Pancreas (tissue), 10 donors: ENCODE measurements at regions not wholly inside any gene's neighbourhood (a gene's known extent, or its start where the extent isn't known, plus 50 kb on each side); places are given as distances from the start of the nearest gene placed in this dataset.
"Not testable (repeated sequence)": the region's sequence is repeated elsewhere in the genome, so short reads cannot be mapped to it uniquely, and the experiment has no call there.

Source experiments
- ATAC-seq, 4 donors: fragments of 200-7000 bp; cut with Tn5 transposase; one replicate each; pipeline versions ENCODE4 v1.8.0 to v1.9.1; 2020; ENCODE audit warnings: mild to moderate bottlenecking in 4 of 4, moderate library complexity in 4 of 4
- DNase-seq, 6 donors: peaks; one replicate each; pipeline ENCODE4 v3.0.0-alpha.2; 2020
- FAIRE-seq: peaks from 2 replicates; lab custom pipeline; 2012; peaks lifted over from hg19 to GRCh38; lab: Jason Lieb, UNC
- H3K27ac ChIP-seq, 4 donors: fragments of 200-600 bp; sonication (generic); 1 replicate in 3 of 4; 2 replicates in 1 of 4; pipeline versions ENCODE4 v1.5.0 to v1.8.0; 2020
- H3K27me3 ChIP-seq, 4 donors: fragments of 200-600 bp; one replicate each; pipeline ENCODE4 v1.8.0; 2021
- H3K36me3 ChIP-seq, 3 donors: fragments of 200-600 bp; sonication (generic) in 1 of 3; one replicate each; pipeline versions ENCODE4 v1.5.0 to v1.8.0; 2020 to 2021
- H3K4me1 ChIP-seq, 3 donors: fragments of 200-600 bp; one replicate each; pipeline ENCODE4 v1.8.0; 2021
- H3K4me3 ChIP-seq, 4 donors: fragments of 200-600 bp; sonication (generic) in 2 of 4; one replicate each; pipeline versions ENCODE4 v1.5.0 to v1.8.0; 2020 to 2021
- H3K9me3 ChIP-seq, 4 donors: fragments of 200-600 bp; one replicate each; pipeline ENCODE4 v1.8.0; 2021
- WGBS, 2 donors: extraction: QIAGEN DNeasy Blood & Tissue Kit; methylation state at CpG; one replicate each; pipeline ENCODE4 v1.1.7; 2013; 5-methylcytosine and 5-hydroxymethylcytosine counted together
- intact Hi-C, 3 donors: fragments of 100-400 bp; cut with DNase I; formaldehyde crosslinking; loops; one replicate each; pipeline versions ENCODE4 v1.11.1 to v1.14.2; 2022
- TF ChIP-seq, protein P1 (sequence below), 4 donors: fragments of 200-600 bp; sonication (generic) in 3 of 4; IDR thresholded peaks; one replicate each; pipeline versions ENCODE4 v1.5.0 to v1.8.0; 2021; ENCODE audit warnings: antibody characterized with exemption in 4 of 4
- donor health status: healthy with polysubstance abuse.
- donor health status: DM: no; HTN: no; CAD: no; lungs with moderate emphysema.
- donor health status: DM: no; HTN: no; CAD: no.
- donor health status: control.
- donor health status: control.
- donor health status: Bipolar disorder and iron deficiency.
- donor health status: DM: yes; HTN: yes; CAD: no.
- donor health status: DM: no; HTN: no; CAD: no.
- donor health status: DM: no; HTN: no; CAD: no.
- donor health status: DM: yes; HTN: yes; CAD: no.

DNA sequence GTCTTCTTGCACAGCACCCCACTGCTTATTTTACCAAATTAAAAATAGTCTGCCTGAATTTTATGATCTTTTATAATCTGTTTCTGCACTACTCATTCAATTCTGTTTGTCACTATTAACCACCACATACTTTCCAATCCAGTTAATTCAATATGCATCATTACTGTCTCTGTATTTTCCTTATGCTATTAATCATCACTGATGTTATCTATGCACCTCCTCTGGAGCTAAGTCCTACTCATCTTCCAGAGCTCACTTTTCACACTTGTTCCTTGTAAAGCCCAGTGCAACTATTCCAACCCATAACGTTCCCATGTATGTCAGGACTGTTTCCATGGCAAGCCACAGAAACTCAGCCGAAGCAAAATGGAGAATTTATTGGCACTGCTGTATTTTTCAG is 713.6 kb downstream of the PLCL1 start:
- ATAC-seq (no peak), DNase-seq (no peak), FAIRE-seq (no peak)
- WGBS, 2 donors = 37 to 52% methylated on average over 2 of the region's 2 CpGs
- H3K27me3 ChIP-seq = no peaks in the 10 kb centered on the region
- no peak overlapping the region for H3K27ac ChIP-seq
- no peaks in the 10 kb centered on the region for H3K4me1 ChIP-seq
- no peak overlapping the region for H3K4me3 ChIP-seq
- no peaks in the 10 kb centered on the region for H3K36me3 ChIP-seq
- TF ChIP-seq, protein P1, sequence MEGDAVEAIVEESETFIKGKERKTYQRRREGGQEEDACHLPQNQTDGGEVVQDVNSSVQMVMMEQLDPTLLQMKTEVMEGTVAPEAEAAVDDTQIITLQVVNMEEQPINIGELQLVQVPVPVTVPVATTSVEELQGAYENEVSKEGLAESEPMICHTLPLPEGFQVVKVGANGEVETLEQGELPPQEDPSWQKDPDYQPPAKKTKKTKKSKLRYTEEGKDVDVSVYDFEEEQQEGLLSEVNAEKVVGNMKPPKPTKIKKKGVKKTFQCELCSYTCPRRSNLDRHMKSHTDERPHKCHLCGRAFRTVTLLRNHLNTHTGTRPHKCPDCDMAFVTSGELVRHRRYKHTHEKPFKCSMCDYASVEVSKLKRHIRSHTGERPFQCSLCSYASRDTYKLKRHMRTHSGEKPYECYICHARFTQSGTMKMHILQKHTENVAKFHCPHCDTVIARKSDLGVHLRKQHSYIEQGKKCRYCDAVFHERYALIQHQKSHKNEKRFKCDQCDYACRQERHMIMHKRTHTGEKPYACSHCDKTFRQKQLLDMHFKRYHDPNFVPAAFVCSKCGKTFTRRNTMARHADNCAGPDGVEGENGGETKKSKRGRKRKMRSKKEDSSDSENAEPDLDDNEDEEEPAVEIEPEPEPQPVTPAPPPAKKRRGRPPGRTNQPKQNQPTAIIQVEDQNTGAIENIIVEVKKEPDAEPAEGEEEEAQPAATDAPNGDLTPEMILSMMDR (IDR thresholded peaks at IDR 0.05) = no peak
- intact Hi-C loops = no loop called here
- H3K9me3 ChIP-seq = no peaks in the 10 kb centered on the region

DNA sequence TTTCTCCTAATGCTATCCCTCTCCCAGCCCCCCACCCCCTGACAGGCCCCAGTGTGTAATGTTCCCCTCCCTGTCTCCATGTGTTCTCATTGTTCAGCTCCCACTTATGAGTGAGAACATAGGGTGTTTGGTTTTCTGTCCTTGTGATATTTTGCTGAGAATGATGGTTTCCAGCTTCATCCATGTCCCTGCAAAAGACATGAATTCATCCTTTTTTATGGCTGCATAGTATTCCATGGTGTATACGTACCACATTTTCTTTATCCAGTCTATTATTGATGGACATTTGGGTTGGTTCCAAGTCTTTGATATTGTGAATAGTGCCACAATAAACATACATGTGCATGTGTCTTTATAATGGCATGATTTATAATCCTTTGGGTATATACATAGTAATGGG is 704.2 kb downstream of the PLCL1 start:
- intact Hi-C loops, H3K27me3 ChIP-seq, H3K27ac ChIP-seq, H3K9me3 ChIP-seq, H3K4me1 ChIP-seq, H3K4me3 ChIP-seq, DNase-seq, FAIRE-seq, ATAC-seq, H3K36me3 ChIP-seq: not testable (repeated sequence)
- WGBS, 2 donors = 69 to 75% methylated on average over 1 of the region's 1 CpG

DNA sequence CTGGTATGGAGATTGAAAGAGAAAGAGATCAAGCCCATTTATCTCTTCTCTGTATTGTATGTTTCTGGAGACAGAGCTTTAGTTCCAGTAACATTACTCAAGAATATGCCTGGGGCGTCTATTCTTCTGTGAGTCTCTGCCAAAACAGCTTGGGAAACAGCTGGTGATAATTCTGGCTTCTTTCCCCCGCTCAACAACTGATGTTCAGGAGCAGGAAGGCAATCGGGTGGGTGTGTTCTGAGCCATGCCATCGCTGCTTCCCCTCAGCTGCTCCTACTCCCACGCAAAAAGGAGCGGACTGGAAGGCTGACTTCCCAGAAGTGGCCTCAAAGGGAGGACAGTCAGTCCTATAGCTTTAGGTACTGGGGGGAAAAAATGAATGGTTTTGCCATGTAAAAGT is 695.1 kb downstream of the PLCL1 start:
- TF ChIP-seq, protein P1 (IDR thresholded peaks at IDR 0.05) = no peak
- ATAC-seq = peak in 3 of 4 donors; percentile 8 to 34 (median 23)
- no peaks in the 10 kb centered on the region for H3K9me3 ChIP-seq
- H3K36me3 ChIP-seq = no peaks in the 10 kb centered on the region
- WGBS, 2 donors = 24 to 41% methylated on average over 6 of the region's 6 CpGs
- no peak overlapping the region for H3K4me3 ChIP-seq
- FAIRE-seq = no peak
- H3K27ac ChIP-seq = no peak overlapping the region
- no peaks in the 10 kb centered on the region for H3K4me1 ChIP-seq
- intact Hi-C loops = no loop called here
- DNase-seq = peak in 2 of 6 donors; percentile 9 to 14
- no peaks in the 10 kb centered on the region for H3K27me3 ChIP-seq

DNA sequence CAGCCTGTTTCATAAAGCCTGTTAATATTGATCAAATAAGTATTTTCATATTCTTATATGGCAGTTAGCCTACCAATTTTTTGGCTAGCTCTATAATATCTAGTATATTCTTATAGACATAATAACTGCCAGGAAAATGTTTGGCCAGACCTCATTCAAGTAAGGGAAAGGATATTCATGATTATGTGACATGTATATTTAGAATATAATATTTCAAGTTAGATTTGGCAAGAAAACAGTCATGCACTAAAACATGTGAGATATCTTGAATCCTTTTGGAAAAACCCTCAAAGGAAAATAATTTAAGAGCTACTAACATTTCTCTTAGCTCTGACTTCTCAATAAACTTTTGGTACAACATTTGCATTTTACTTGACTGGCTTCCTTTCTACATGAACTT is 694.1 kb downstream of the PLCL1 start:
- H3K27me3 ChIP-seq = no peaks in the 10 kb centered on the region
- no peaks in the 10 kb centered on the region for H3K36me3 ChIP-seq
- ATAC-seq = no peak
- TF ChIP-seq, protein P1 (IDR thresholded peaks at IDR 0.05) = no peak
- intact Hi-C loops = no loop called here
- no peak for DNase-seq
- no peak overlapping the region for H3K27ac ChIP-seq
- no peak for FAIRE-seq
- H3K9me3 ChIP-seq = no peaks in the 10 kb centered on the region
- no peaks in the 10 kb centered on the region for H3K4me1 ChIP-seq
- H3K4me3 ChIP-seq = no peak overlapping the region

DNA sequence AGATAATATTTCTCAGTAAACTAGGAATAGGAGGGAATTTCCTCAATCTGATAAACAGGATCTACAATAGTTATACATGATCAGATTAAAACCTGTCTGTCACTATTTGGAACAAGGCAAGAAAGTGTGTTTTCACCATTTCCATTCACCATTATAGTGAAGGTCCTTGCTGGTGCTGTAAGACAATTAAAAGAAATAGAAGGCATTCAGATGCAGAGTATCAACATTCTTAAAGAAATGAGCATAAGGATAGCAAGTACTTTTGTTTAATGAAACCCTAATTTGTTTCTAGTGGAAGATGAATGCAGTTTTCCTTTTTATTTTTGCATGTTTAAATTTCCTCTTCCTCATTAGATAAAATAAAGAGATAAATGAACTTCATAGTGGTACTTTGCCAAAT is 693.7 kb downstream of the PLCL1 start:
- TF ChIP-seq, protein P1 (IDR thresholded peaks at IDR 0.05) = no peak
- no peaks in the 10 kb centered on the region for H3K27me3 ChIP-seq
- intact Hi-C loops = no loop called here
- no peaks in the 10 kb centered on the region for H3K36me3 ChIP-seq
- no peaks in the 10 kb centered on the region for H3K9me3 ChIP-seq
- DNase-seq = no peak
- no peak for ATAC-seq
- no peak for FAIRE-seq
- no peaks in the 10 kb centered on the region for H3K4me1 ChIP-seq
- no peak overlapping the region for H3K4me3 ChIP-seq
- no peak overlapping the region for H3K27ac ChIP-seq

DNA sequence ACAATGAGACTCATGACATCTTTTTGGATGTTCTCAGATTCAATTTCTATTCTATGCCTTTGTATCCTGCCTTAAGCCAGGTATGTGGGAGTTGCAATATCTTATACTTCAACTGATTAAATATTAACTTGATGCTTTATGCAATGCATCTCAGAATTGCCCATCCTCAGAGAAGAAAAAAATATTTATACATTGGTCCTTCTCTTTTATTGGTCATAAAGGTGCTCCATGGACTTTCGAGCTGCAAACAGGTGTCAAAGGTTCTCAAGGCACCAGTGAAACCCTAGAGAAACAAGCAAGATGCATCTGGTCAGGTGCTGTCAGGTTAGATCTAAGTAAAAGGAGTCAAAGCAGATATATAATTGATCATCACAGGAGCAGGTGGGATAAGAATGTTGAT is 690.5 kb downstream of the PLCL1 start:
- H3K27ac ChIP-seq = no peak overlapping the region
- DNase-seq (no peak), FAIRE-seq (no peak), ATAC-seq (no peak)
- no peak overlapping the region for H3K4me3 ChIP-seq
- 57 to 63% methylated on average over 1 of the region's 1 CpG for WGBS, 2 donors
- H3K27me3 ChIP-seq = no peaks in the 10 kb centered on the region
- H3K9me3 ChIP-seq = no peaks in the 10 kb centered on the region
- H3K36me3 ChIP-seq = no peaks in the 10 kb centered on the region
- H3K4me1 ChIP-seq = no peaks in the 10 kb centered on the region
- intact Hi-C loops = no loop called here
- TF ChIP-seq, protein P1 (IDR thresholded peaks at IDR 0.05) = no peak
